ENCODE measurements at regions not wholly inside any gene's neighbourhood (a gene's known extent, or its start where the extent isn't known, plus 50 kb on each side); places are given as distances from the start of the nearest gene placed in this dataset.

- DNase-seq, result no peak
Measured at GRCh38 chr10:21196822-21197395, 299.8 kb upstream of the NEBL start.

- DNase-seq, result no peak
Measured at GRCh38 chr10:21195252-21195651, 298.1 kb upstream of the NEBL start.

GRCh38 chr10:21194510-21194993, 297.4 kb upstream of the NEBL start:
- DNase-seq, result no peak

DNA sequence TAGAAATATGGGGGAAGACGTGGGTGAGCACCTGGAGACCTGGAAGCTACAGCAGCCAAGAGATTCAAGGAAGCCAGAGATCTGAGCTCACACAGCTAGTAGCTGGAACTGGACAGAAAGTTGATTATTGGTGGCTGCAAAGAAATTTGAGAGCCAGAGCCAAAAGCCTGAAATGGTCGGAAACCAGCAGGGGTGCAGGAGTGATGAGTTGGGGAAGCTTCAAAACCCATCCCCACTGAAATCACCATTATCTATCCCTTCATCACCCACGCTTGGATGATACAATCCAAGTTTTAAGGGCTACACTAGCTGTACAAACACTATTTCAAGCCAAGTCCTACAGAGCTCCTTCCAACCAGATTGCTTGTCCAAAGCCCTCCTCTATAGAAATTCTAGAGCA, 296.1 kb upstream of the NEBL start:
- DNase-seq, result no peak

DNA sequence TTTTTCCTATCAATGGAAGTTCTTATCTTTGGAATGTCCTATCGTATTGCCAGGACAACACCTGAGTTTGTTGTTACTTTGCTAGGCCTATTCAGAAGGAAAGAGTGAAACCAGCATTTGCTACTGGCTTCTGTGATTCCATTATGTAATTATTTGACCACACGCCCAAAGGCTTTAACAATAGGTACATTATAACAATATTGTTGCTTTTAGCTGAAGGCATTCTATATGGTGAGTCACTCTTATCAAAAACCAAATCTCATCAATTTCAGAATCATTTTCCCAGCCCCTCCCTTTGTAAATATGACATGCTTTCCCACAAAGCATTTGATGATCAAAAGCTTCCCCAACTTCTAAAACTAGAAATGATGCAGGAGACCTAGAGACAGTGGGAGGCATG, 294.4 kb upstream of the NEBL start:
- DNase-seq, result no peak

- no peak for DNase-seq
Measured at GRCh38 chr10:21184984-21185383, 287.9 kb upstream of the NEBL start.

DNA sequence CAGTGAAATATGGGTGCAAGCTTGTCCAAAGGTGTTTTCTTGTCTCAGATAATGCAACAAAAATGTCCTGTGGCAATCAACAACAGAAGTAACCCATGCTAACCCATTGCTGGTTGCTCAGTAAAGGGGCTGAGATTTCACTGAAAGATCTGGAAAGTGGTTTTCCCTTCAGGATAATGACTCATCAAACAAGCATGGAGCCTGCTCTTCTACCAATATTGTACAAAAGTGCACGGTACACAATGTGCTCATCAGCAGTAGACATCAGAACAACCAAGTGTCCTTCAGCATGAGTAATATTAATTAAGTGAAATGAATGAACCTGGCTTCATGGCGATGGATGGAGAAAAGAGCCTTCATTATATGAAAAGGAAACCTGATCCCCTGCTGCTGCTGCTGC, 287.1 kb upstream of the NEBL start:
- DNase-seq, result no peak

GRCh38 chr10:21183025-21183424, 285.9 kb upstream of the NEBL start:
- no peak for DNase-seq

DNA sequence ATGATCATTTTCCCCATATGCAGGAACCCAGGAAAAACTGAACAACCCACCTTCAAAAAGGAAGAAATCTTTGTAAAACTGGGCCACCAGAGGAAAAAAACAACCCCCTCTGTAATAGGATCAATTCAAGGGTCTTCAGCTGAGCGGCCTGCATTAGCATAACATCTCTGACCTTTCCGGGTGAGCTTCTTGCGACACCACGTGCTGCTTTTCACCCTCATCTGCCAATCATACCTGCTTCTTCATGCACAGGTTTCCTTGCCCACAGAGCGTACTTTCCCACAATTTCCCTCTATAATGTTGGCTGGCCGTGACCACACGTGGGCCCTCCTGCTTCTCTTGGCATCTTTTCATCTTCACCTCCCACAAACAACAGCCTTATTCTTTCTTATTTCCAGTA, 284.3 kb upstream of the NEBL start:
- DNase-seq, result no peak

- DNase-seq, result no peak
Measured at GRCh38 chr10:21180604-21181003, 283.5 kb upstream of the NEBL start.

DNA sequence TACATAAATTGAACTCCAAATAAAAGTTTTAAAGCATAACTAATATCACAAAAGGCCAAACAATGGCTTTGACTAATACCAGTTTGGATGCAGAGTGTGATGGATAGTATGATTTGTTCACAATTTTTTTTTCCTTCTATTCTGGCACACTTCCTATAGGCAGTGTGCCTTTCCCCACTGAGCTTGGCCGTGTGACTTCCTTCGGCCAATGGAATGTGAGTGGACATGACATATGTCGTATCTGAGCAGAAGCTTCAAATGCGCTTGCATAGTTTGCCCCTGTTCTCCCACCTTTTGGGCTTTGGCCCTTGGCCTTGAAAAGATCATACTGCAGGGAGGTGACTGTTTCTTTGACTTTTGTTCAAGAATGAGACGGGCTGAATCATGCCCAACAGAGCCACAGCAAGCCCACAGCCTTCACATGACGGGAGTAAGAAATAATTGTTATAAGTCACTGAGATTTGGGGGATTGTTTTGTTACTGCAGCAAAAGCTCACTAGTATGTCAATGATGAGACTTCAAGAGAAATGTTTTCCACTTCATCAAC, 279.9 kb upstream of the NEBL start:
- DNase-seq, result no peak

DNA sequence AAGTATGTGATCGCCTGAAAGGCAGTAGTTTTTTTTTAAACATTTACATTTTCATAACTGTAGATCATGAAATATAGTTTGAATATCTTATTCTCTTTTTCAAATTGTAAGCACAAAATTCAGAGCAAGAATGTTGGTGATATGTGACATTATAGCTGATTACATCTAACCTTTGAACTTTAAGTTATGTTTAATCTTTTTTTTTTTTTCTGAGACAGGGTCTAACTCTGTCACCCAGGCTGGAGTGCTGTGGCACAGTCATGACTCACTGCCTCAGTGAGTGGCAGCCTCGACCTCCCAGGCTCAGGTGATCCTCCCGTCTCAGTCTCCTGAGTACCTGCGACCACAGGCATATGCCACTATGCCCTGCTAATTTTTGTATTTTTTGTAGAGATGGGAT, 278.7 kb upstream of the NEBL start:
- no peak for DNase-seq

GRCh38 chr10:21174715-21175495, 277.8 kb upstream of the NEBL start:
- no peak for DNase-seq

DNA sequence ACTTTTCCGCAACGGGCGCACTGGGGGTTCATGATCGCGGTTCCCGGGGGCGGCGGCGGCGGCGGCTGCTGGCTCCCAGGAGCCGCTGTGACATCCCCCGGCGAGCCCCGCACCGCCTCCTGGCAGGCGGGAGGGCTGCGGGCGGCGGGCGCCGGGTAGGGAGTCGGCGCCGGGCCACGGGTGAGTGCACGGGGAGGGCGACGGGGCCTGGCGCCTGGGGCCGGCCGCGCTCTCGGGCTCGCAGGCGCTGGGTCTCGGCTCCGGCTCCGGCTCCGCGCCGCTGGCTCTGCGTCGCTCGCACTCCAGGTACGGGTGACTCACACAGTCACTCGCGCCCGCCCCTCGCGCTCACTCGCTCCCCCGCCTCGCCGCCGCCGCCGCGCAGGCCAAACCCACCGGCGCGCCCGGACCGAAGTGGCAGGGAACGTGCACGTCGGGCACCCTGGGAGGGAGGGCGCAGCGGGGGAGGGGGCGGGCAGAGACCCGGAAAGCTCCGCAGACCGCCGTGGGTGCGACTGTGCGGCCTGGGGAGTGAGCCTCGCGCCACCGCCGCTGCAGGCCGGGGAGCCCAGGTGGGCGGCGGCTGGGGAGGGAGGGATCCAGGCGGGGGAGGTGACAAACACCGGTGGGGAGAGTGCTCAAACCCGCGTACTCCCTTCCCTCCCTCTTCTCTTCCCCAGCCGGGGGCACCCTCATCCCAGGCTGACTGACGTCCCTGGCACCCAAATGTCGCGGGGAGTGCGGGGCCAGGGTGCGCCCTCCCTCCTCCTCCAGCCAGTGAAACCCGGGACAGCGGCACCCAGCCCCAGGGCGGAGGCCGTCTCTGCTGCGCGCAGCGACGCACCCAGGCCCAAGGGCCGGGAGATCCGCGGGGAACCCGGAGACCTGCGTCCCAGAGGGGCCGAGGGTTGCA, 276.9 kb upstream of the NEBL start:
- DNase-seq, result no peak

DNA sequence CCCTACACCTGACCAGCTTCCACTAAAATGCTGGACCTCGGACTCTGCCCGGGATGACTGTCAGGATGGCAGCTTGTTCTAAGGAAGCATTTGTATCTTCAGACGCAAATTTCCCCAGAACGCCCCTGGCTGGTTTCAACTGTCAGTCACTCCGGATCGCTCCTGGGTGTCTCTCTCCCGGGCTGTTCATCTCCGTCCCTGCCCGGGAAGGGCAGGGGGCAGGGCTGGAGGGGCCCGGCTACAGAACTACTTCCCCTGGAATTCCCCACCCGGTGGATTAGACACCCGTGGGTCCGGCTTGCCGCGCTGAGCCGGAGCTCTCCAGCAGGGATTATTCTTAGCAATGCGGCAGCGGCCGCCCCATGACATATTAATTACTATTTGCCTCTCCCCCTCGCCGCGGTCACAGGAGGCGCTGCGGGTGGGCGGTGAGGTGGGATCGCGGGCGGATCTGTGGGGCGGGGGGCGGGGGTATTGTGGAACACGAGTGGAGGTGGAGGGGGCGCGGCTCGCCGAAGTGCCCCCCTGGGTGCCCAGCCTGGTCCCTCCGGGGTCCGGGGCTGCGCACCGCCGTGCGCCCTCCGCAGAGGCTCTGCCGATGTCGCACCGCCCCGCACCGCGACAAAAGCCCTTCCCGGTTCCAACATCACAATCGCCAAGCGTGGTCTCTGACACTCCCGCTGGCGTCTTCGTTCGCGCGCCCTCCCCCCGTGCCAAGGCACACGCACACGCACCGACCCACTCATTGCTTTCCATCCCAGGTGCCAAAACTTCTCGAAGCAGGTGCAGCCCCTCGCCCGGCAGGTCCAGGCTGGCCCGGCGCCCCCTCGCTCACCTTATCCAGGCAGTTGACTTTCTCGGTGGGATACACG, 276.1 kb upstream of the NEBL start:
- no peak for DNase-seq

GRCh38 chr10:21172542-21172929, 275.4 kb upstream of the NEBL start:
- DNase-seq, result no peak

DNA sequence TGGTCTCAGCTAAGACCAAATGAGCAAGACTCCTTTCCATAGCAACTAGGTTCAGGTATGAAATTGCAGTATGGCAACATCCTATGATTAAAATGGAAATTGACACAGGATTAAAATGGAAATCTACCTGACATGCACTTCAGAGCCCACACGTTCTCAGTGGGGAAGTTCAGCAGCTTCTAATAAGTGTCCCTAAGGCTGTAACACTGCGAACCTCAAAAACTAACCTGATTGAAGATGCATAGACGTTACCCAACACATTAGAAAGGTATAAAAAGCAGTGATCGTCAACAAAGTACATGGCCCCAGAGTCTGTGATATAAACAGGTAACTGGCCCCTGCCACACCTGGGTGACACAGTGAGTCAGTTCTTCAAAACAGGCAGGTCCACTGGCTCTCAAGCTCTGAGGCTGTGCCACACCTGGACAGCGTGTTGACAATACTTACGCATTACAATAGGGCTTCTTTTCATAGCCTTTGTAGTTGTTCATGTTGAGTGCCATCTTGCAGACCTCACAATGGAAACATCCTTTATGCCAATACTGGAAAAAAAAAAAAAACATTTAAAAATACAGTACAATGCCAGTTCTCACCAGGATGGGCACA, 274.9 kb upstream of the NEBL start:
- no peak for DNase-seq

GRCh38 chr10:21171197-21171935, 274.3 kb upstream of the NEBL start:
- DNase-seq, result no peak

- DNase-seq, result no peak
Measured at GRCh38 chr10:21170216-21170615, 273.1 kb upstream of the NEBL start.

DNA sequence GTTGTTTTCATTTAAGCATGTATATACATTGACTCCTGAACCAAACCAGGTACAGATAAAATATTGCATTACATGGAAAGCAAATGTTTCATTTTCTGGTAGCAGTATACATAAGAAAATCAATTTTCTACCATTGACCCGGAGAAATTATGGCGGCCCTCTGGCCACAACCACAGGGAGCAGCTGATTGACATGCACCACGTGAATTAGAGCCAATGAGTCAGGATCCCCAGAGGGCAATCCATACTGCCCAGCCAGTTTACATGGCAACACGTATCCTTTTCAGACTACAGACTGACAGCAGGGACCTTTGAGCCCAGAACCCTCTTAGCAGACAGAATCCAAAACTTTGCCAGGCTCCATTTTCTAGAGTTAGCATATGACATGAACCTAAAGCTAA, 272.2 kb upstream of the NEBL start:
- DNase-seq, result no peak
